ENCODE measurements at regions not wholly inside any gene's neighbourhood (a gene's known extent, or its start where the extent isn't known, plus 50 kb on each side); places are given as distances from the start of the nearest gene placed in this dataset.

DNA sequence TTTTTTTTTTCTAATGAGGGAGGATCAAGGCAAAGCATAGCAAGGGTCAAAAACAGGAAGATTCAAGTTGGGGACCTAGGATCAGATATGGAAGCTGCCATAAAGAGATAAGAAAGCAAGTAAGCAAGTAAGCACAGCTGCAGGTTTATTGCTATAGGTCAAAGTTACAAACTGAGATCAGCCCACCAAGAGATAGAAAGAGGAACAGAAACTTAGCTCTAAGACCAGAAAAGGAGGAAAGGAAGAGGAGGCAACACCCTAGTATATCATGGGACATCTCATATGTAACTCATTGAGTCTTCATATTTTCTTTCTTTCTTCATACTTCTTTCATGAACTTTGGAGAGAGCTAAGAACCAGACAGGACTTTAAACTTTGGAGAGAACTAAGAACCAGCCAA lies 295.9 kb upstream of the CRIM1 start:
- Histone ChIP-seq H3K4me3 (ENCODE audit: low read length in 3 of 3) (no peak overlapping the region), H3K36me3 (ENCODE audit: control insufficient read depth in 2 of 3, insufficient read depth in 3 of 3, low read length in 3 of 3) (no peaks in the 10 kb centered on the region), H3K9me3 (ENCODE audit: control insufficient read depth in 2 of 3, insufficient read depth in 1 of 3, low read length in 3 of 3) (no peaks in the 10 kb centered on the region), H3K27me3 (ENCODE audit: control insufficient read depth, insufficient read depth, low read length) (no peaks in the 10 kb centered on the region), H3K27ac (ENCODE audit: low read depth in 2 of 2, low read length in 2 of 2) (no peak overlapping the region), H3K4me1 (ENCODE audit: control insufficient read depth in 2 of 3, insufficient read depth in 2 of 3, low read depth in 1 of 3, low read length in 3 of 3) (no peaks in the 10 kb centered on the region), H3K9ac (ENCODE audit: low read length in 3 of 3) (no peak overlapping the region)
- intact Hi-C loops (cut with DNase I) = no loop called here
- TF ChIP-seq, protein P1, sequence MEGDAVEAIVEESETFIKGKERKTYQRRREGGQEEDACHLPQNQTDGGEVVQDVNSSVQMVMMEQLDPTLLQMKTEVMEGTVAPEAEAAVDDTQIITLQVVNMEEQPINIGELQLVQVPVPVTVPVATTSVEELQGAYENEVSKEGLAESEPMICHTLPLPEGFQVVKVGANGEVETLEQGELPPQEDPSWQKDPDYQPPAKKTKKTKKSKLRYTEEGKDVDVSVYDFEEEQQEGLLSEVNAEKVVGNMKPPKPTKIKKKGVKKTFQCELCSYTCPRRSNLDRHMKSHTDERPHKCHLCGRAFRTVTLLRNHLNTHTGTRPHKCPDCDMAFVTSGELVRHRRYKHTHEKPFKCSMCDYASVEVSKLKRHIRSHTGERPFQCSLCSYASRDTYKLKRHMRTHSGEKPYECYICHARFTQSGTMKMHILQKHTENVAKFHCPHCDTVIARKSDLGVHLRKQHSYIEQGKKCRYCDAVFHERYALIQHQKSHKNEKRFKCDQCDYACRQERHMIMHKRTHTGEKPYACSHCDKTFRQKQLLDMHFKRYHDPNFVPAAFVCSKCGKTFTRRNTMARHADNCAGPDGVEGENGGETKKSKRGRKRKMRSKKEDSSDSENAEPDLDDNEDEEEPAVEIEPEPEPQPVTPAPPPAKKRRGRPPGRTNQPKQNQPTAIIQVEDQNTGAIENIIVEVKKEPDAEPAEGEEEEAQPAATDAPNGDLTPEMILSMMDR (IDR thresholded peaks at IDR 0.05; ENCODE audit: borderline replicate concordance, extremely low read depth, insufficient read depth) = no peak
- FAIRE-seq (no peak), DNase-seq (no peak)

DNA sequence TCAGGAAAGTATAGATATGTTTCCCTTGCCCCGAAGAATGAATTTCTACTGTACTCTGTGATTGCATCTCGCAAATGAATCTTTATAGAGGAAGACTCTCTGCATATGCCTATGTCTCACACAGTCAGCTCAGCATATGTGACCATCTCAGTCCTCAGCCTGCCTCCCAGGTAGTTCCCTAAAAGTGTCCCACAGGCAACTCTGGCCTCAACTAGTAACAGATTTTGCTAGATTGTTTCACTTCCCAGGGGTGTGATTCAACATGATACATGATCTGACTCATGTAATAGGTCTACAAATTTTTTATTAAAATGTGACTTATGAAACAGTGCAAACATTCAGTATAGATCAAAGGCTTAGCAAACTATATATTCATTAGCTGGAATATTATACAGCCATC lies 296.6 kb upstream of the CRIM1 start:
- Histone ChIP-seq H3K9ac (ENCODE audit: low read length in 3 of 3) (no peak overlapping the region), H3K36me3 (ENCODE audit: control insufficient read depth in 2 of 3, insufficient read depth in 3 of 3, low read length in 3 of 3) (no peaks in the 10 kb centered on the region), H3K27me3 (ENCODE audit: control insufficient read depth, insufficient read depth, low read length) (no peaks in the 10 kb centered on the region), H3K27ac (ENCODE audit: low read depth in 2 of 2, low read length in 2 of 2) (no peak overlapping the region), H3K9me3 (ENCODE audit: control insufficient read depth in 2 of 3, insufficient read depth in 1 of 3, low read length in 3 of 3) (no peaks in the 10 kb centered on the region), H3K4me1 (ENCODE audit: control insufficient read depth in 2 of 3, insufficient read depth in 2 of 3, low read depth in 1 of 3, low read length in 3 of 3) (no peaks in the 10 kb centered on the region), H3K4me3 (ENCODE audit: low read length in 3 of 3) (no peak overlapping the region)
- TF ChIP-seq, protein P1 (IDR thresholded peaks at IDR 0.05; ENCODE audit: borderline replicate concordance, extremely low read depth, insufficient read depth) = no peak
- FAIRE-seq (no peak), DNase-seq (no peak)
- intact Hi-C loops (cut with DNase I) = no loop called here

DNA sequence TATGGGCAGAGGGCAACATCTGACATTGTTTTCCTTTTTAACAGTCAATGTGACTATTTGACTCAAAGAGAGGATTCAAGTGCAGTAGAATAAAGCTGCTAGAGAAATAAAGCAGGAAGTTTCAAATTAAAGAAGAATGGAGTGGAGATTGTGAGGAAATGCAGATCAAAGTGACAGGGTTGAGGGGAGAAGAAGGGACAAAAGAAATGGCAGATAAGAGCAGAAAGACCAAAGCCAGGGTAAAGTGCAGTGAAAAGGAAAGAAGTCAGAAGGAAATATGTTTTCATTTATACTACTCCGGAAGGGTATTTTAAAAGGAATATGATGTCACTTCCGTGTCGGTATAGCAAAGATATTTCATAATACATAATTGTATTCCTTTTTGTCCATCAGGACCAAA lies 297.5 kb upstream of the CRIM1 start:
- TF ChIP-seq, protein P1 (IDR thresholded peaks at IDR 0.05; ENCODE audit: borderline replicate concordance, extremely low read depth, insufficient read depth) = no peak
- Histone ChIP-seq H3K27me3 (ENCODE audit: control insufficient read depth, insufficient read depth, low read length) (no peaks in the 10 kb centered on the region), H3K36me3 (ENCODE audit: control insufficient read depth in 2 of 3, insufficient read depth in 3 of 3, low read length in 3 of 3) (no peaks in the 10 kb centered on the region), H3K9ac (ENCODE audit: low read length in 3 of 3) (no peak overlapping the region), H3K4me3 (ENCODE audit: low read length in 3 of 3) (no peak overlapping the region), H3K4me1 (ENCODE audit: control insufficient read depth in 2 of 3, insufficient read depth in 2 of 3, low read depth in 1 of 3, low read length in 3 of 3) (no peaks in the 10 kb centered on the region), H3K9me3 (ENCODE audit: control insufficient read depth in 2 of 3, insufficient read depth in 1 of 3, low read length in 3 of 3) (no peaks in the 10 kb centered on the region), H3K27ac (ENCODE audit: low read depth in 2 of 2, low read length in 2 of 2) (no peak overlapping the region)
- DNase-seq (peak in 1 of 5 donors; percentile 3), FAIRE-seq (no peak)
- intact Hi-C loops (cut with DNase I) = no loop called here

DNA sequence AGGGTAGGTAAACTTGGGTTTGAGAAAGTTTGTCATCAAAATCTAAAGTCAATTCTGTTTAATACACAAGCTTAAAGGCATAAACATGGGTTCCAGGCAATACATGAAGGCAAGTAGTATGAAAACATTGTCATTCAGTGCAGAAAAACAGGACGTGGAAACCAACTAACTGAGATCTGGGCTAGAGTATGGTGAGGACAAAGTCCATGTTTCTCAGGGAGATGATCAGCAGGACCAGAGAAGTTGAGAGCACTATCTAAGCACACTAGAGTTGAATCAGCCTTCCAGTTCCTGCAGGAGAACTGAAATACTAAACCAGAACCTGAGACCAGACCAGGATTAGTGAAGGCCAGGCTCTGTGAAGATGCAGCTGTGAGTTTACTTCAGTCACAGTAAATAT lies 302.8 kb upstream of the CRIM1 start:
- no peaks in the 10 kb centered on the region for H3K9me3 ChIP-seq (ENCODE audit: control insufficient read depth in 2 of 3, insufficient read depth in 1 of 3, low read length in 3 of 3)
- no peaks in the 10 kb centered on the region for H3K4me1 ChIP-seq (ENCODE audit: control insufficient read depth in 2 of 3, insufficient read depth in 2 of 3, low read depth in 1 of 3, low read length in 3 of 3)
- no peak overlapping the region for H3K27ac ChIP-seq (ENCODE audit: low read depth in 2 of 2, low read length in 2 of 2)
- DNase-seq (no peak), FAIRE-seq (no peak)
- no peak overlapping the region for H3K4me3 ChIP-seq (ENCODE audit: low read length in 3 of 3)
- intact Hi-C loops (cut with DNase I) = no loop called here
- no peaks in the 10 kb centered on the region for H3K27me3 ChIP-seq (ENCODE audit: control insufficient read depth, insufficient read depth, low read length)
- H3K9ac ChIP-seq (ENCODE audit: low read length in 3 of 3) = no peak overlapping the region
- no peaks in the 10 kb centered on the region for H3K36me3 ChIP-seq (ENCODE audit: control insufficient read depth in 2 of 3, insufficient read depth in 3 of 3, low read length in 3 of 3)
- TF ChIP-seq, protein P1 (IDR thresholded peaks at IDR 0.05; ENCODE audit: borderline replicate concordance, extremely low read depth, insufficient read depth) = no peak

All from kidney (tissue), 13 donors.